T-cell (primary cell): ENCODE measurements at regions not wholly inside any gene's neighbourhood (a gene's known extent, or its start where the extent isn't known, plus 50 kb on each side); places are given as distances from the start of the nearest gene placed in this dataset.

Experiments
- ATAC-seq, 4 experiments: fragments of 200-7000 bp in 3 of 4; fragments of 150-1000 bp in 1 of 4; cut with Tn5 transposase; replicated peaks in 1 of 4; 1 replicate in 3 of 4; 2 replicates in 1 of 4; pipeline ENCODE4 v1.10.0; 2021; ENCODE audit warnings: moderate library complexity in 3 of 4, mild to moderate bottlenecking in 2 of 4, moderate number of reproducible peaks in 1 of 4
- CTCF ChIA-PET, 2 donors: fragments of 300-600 bp; sonication (Branson Sonifier 250); formaldehyde crosslinking; loops; one replicate each; lab custom pipeline; 2022; ENCODE audit warnings: antibody characterized with exemption in 2 of 2; lab: Charles Lee
- POLR2A ChIA-PET, 2 donors: fragments of 300-600 bp; sonication (Branson Sonifier 250); formaldehyde crosslinking; loops; one replicate each; lab custom pipeline; 2022; ENCODE audit warnings: antibody characterized with exemption in 2 of 2; lab: Charles Lee
- DNase-seq, 35 experiments: peaks; one replicate each; pipeline versions ENCODE4 v3.0.0 to v3.0.0-alpha.2; 2013 to 2023
- H3K27ac ChIP-seq: one replicate; pipeline ENCODE4 v1.5.1; 2013; ENCODE audit warnings: low read length
- H3K27me3 ChIP-seq, 2 experiments: replicated peaks in 1 of 2; 1 replicate in 1 of 2; 2 replicates in 1 of 2; pipeline versions ENCODE4 v1.6.1 to v1.7.0; 2013; ENCODE audit warnings: low read length in 1 of 2, mixed read lengths in 1 of 2; ENCODE audit not compliant: control insufficient read depth in 2 of 2, insufficient read depth in 2 of 2; ENCODE audit errors: extremely low read depth in 1 of 2
- H3K36me3 ChIP-seq, 2 donors: 1 replicate in 1 of 2; 2 replicates in 1 of 2; pipeline versions ENCODE4 v1.6.1 to v1.7.0; 2013; ENCODE audit warnings: low read length in 1 of 2; ENCODE audit not compliant: control insufficient read depth in 2 of 2, insufficient read depth in 1 of 2; ENCODE audit errors: extremely low read depth in 1 of 2
- H3K4me1 ChIP-seq, 2 experiments: 1 replicate in 1 of 2; 2 replicates in 1 of 2; pipeline versions ENCODE4 v1.6.1 to v1.7.0; 2013; ENCODE audit warnings: low read length in 2 of 2, mixed read lengths in 1 of 2; ENCODE audit not compliant: insufficient read depth in 2 of 2, control insufficient read depth in 1 of 2; ENCODE audit errors: extremely low read depth in 1 of 2
- H3K4me3 ChIP-seq, 2 donors: 1 replicate in 1 of 2; 2 replicates in 1 of 2; pipeline versions ENCODE4 v1.5.1 to v1.7.0; 2013; ENCODE audit warnings: mild to moderate bottlenecking in 2 of 2, low read length in 1 of 2, moderate library complexity in 1 of 2; ENCODE audit not compliant: control insufficient read depth in 1 of 2; ENCODE audit errors: extremely low read depth in 1 of 2
- H3K9me3 ChIP-seq: 2 replicates; pipeline ENCODE4 v1.7.0; 2013
- H3K27ac Mint-ChIP-seq, 2 donors: one replicate each; pipeline ENCODE4 v1.8.0; 2020 to 2021; ENCODE audit warnings: mild to moderate bottlenecking in 2 of 2, mixed read lengths in 2 of 2
- H3K27me3 Mint-ChIP-seq, 2 donors: one replicate each; pipeline ENCODE4 v1.8.0; 2021 to 2022; ENCODE audit warnings: mixed read lengths in 2 of 2
- H3K36me3 Mint-ChIP-seq: one replicate; pipeline ENCODE4 v1.8.0; 2021; ENCODE audit warnings: mixed read lengths
- H3K4me1 Mint-ChIP-seq, 3 donors: one replicate each; pipeline ENCODE4 v1.8.0; 2020 to 2022; ENCODE audit warnings: mixed read lengths in 3 of 3, mild to moderate bottlenecking in 1 of 3
- H3K4me3 Mint-ChIP-seq, 3 donors: one replicate each; pipeline ENCODE4 v1.8.0; 2020 to 2022; ENCODE audit warnings: mild to moderate bottlenecking in 3 of 3, mixed read lengths in 3 of 3, moderate library complexity in 3 of 3
- H3K9me3 Mint-ChIP-seq, 3 donors: one replicate each; pipeline ENCODE4 v1.8.0; 2020 to 2022; ENCODE audit warnings: mixed read lengths in 3 of 3
- WGBS: methylation state at CpG from one replicate; pipeline ENCODE4 v1.1.5; 2013; ENCODE audit warnings: missing lambda C conversion rate; ENCODE audit not compliant: insufficient coverage; 5-methylcytosine and 5-hydroxymethylcytosine counted together

GRCh38 chr12:17358835-17359234 is 731.2 kb downstream of the RERGL start:
- Mint-ChIP-seq H3K27ac (no peak overlapping the region), H3K4me3 (no peak overlapping the region), H3K36me3 (no peaks in the 10 kb centered on the region), H3K4me1 (no peaks in the 10 kb centered on the region), H3K27me3 (no peaks in the 10 kb centered on the region), H3K9me3 (peaks cover 4 to 12% (median 11%) of the 10 kb centered on the region in 3 donors)
- no peak overlapping the region for H3K4me3 ChIP-seq
- ATAC-seq, result no peak
- H3K4me1 ChIP-seq, result no peaks in the 10 kb centered on the region
- no CpG with 5 or more reads among the region's 3 CpGs for WGBS
- no peaks in the 10 kb centered on the region for H3K36me3 ChIP-seq
- DNase-seq, result no peak
- ChIA-PET CTCF (no interaction called here), POLR2A (no interaction called here)
- no peaks in the 10 kb centered on the region for H3K27me3 ChIP-seq
- H3K27ac ChIP-seq, result no peak overlapping the region
- H3K9me3 ChIP-seq, result no peaks in the 10 kb centered on the region

DNA sequence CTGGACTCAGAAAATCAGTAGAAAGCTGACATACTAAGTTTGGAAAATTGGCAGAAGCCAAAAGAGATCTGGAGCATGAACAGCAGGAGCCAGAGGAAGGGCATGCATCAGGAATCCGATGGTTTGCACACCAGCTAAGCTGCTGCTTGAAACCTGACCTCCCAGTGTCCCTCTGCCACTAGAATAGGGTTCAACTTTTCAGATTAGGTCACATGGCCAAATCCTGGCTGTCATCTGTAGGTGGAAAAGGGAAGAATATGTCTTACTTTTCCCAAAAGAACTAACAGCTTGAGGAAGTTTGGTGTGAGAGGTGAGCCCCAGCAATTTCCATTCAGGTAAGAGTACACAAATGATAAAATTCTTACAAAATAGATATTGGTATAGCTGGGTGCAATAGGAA is 732.6 kb downstream of the RERGL start:
- Mint-ChIP-seq H3K4me3 (no peak overlapping the region), H3K27ac (no peak overlapping the region), H3K9me3 (peaks cover 4 to 11% (median 11%) of the 10 kb centered on the region in 3 donors), H3K4me1 (no peaks in the 10 kb centered on the region), H3K36me3 (no peaks in the 10 kb centered on the region), H3K27me3 (no peaks in the 10 kb centered on the region)
- Histone ChIP-seq H3K27ac (no peak overlapping the region), H3K27me3 (no peaks in the 10 kb centered on the region), H3K36me3 (no peaks in the 10 kb centered on the region), H3K4me1 (no peaks in the 10 kb centered on the region), H3K9me3 (no peaks in the 10 kb centered on the region), H3K4me3 (no peak overlapping the region)
- ATAC-seq, result no peak
- POLR2A ChIA-PET, result no interaction called here
- WGBS, result no CpG with 5 or more reads among the region's 1 CpG
- no peak for DNase-seq
- CTCF ChIA-PET, result no interaction called here

DNA sequence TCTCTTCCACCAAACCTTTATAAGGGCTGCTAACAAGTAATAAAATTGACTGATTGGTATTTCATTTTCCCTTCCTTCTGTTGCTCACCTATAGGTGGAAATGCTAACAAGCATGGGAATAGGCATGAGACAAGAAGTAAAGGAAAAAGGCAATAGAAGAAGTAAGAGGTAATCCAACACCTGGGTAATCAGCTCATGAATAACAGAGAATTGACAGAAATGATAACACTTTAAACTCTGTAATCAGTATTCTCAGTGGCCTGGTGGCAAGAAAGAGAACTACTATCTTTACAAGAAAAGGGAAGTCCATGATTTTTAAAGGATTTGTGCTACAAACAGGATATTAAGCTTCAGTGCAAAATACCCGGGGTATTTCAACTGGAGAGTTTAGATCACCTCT is 737.8 kb downstream of the RERGL start:
- WGBS, result no CpG with 5 or more reads among the region's 1 CpG
- POLR2A ChIA-PET, result no interaction called here
- ATAC-seq (no peak), DNase-seq (no peak)
- Mint-ChIP-seq H3K27ac (no peak overlapping the region), H3K4me3 (no peak overlapping the region), H3K9me3 (peaks cover 3 to 16% (median 13%) of the 10 kb centered on the region in 3 donors), H3K36me3 (no peaks in the 10 kb centered on the region), H3K27me3 (no peaks in the 10 kb centered on the region), H3K4me1 (no peaks in the 10 kb centered on the region)
- Histone ChIP-seq H3K27me3 (no peaks in the 10 kb centered on the region), H3K9me3 (peaks cover 2% of the 10 kb centered on the region), H3K27ac (no peak overlapping the region), H3K36me3 (no peaks in the 10 kb centered on the region), H3K4me3 (no peak overlapping the region), H3K4me1 (no peaks in the 10 kb centered on the region)
- CTCF ChIA-PET, result no interaction called here

DNA sequence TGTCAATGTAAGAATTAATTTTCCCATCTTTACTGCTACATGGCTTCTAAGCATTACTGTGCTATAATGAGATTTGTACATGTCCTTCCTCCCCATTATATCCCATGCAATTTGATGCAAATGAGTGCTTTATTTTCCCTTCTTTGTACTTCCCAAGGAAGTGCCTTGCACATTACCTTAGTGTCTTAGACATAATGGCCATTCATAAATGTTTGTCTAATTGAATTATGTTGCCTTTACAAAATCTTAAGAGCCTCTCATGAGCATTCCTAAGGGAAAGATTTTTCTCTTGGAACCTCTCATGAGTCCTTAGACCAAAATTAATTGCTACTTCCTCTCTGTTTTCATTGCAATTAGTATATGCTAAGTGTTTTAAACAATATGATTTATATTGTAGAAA is 741.7 kb downstream of the RERGL start:
- POLR2A ChIA-PET, result no interaction called here
- Mint-ChIP-seq H3K36me3 (no peaks in the 10 kb centered on the region), H3K9me3 (peaks cover 8 to 25% (median 18%) of the 10 kb centered on the region in 3 donors), H3K4me3 (no peak overlapping the region), H3K27ac (no peak overlapping the region), H3K4me1 (no peaks in the 10 kb centered on the region), H3K27me3 (no peaks in the 10 kb centered on the region)
- CTCF ChIA-PET, result no interaction called here
- H3K36me3 ChIP-seq, result no peaks in the 10 kb centered on the region
- ATAC-seq (no peak), DNase-seq (no peak)
- no peaks in the 10 kb centered on the region for H3K4me1 ChIP-seq
- no peaks in the 10 kb centered on the region for H3K27me3 ChIP-seq
- peaks cover 2% of the 10 kb centered on the region for H3K9me3 ChIP-seq
- no peak overlapping the region for H3K27ac ChIP-seq
- H3K4me3 ChIP-seq, result no peak overlapping the region

DNA sequence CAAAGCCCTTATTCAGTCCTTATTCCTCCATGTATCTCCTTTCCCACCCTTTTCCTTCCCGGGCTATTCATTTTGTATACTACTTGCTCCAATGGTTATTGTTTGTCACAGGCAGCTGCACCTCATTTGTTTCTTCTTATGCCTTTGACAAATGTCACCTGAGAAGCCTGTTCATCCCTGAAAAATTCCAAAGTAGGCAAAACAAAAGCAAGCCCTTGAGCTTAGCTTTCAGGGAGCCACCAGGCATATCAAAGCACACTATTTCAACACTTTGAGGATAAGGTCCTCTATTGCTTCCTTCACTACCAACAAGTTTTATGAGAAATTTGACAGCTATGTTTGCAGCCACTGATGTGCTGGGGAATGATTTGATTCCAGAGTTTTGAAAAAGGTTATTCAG is 738.7 kb upstream of the LMO3 start:
- no peaks in the 10 kb centered on the region for H3K27me3 Mint-ChIP-seq
- H3K4me1 Mint-ChIP-seq, result no peaks in the 10 kb centered on the region
- no peaks in the 10 kb centered on the region for H3K27me3 ChIP-seq
- no peak overlapping the region for H3K4me3 Mint-ChIP-seq
- 83% methylated on average over 1 of the region's 1 CpG for WGBS
- H3K4me1 ChIP-seq, result no peaks in the 10 kb centered on the region
- no peaks in the 10 kb centered on the region for H3K9me3 ChIP-seq
- DNase-seq, result no peak
- no peak overlapping the region for H3K4me3 ChIP-seq
- no peaks in the 10 kb centered on the region for H3K36me3 Mint-ChIP-seq
- POLR2A ChIA-PET, result interaction anchor here in 1 of 2 donors (0.5 kb wide), 1 partner anchor 1229 kb away, joined by 4 read pairs; no protein-coding TSS in a partner anchor
- CTCF ChIA-PET, result no interaction called here
- peaks cover 17 to 33% (median 17%) of the 10 kb centered on the region in 3 donors for H3K9me3 Mint-ChIP-seq
- no peak overlapping the region for H3K27ac ChIP-seq
- no peaks in the 10 kb centered on the region for H3K36me3 ChIP-seq
- no peak overlapping the region for H3K27ac Mint-ChIP-seq
- ATAC-seq, result no peak

- H3K27ac ChIP-seq, result no peak overlapping the region
- no peaks in the 10 kb centered on the region for H3K4me1 ChIP-seq
- no peaks in the 10 kb centered on the region for H3K4me1 Mint-ChIP-seq
- H3K4me3 ChIP-seq, result no peak overlapping the region
- H3K9me3 Mint-ChIP-seq, result peaks cover 11 to 33% (median 16%) of the 10 kb centered on the region in 3 donors
- H3K36me3 ChIP-seq, result no peaks in the 10 kb centered on the region
- H3K36me3 Mint-ChIP-seq, result no peaks in the 10 kb centered on the region
- no peaks in the 10 kb centered on the region for H3K9me3 ChIP-seq
- no peak for ATAC-seq
- CTCF ChIA-PET, result no interaction called here
- H3K27me3 ChIP-seq, result no peaks in the 10 kb centered on the region
- H3K27ac Mint-ChIP-seq, result no peak overlapping the region
- WGBS, result 0% methylated on average over 1 of the region's 1 CpG
- POLR2A ChIA-PET, result no interaction called here
- no peak for DNase-seq
- H3K4me3 Mint-ChIP-seq, result no peak overlapping the region
- H3K27me3 Mint-ChIP-seq, result no peaks in the 10 kb centered on the region
Observed at GRCh38 chr12:17342381-17342961, 736.5 kb upstream of the LMO3 start.

DNA sequence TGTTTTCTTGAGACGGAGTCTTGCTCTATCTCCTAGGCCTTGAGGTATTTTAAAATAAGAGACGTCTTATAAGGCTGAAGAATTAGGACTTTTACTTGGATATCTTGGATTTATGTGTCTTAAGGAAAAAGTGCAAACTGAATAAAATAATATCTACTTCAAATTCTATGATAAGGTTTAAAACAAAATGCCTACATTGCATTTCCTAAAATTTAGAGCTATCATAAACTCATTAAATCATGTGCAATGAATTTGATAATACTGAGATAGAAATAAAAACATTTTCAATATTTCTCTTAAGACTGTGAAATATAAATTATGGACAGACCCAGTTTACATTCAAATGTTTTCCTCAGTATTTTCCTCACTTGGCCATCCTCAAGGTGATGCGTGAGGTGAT is 729.5 kb upstream of the LMO3 start:
- Mint-ChIP-seq H3K36me3 (no peaks in the 10 kb centered on the region), H3K27me3 (no peaks in the 10 kb centered on the region), H3K27ac (no peak overlapping the region), H3K4me1 (no peaks in the 10 kb centered on the region), H3K9me3 (peaks cover 11 to 24% (median 14%) of the 10 kb centered on the region in 3 donors), H3K4me3 (no peak overlapping the region)
- Histone ChIP-seq H3K4me1 (no peaks in the 10 kb centered on the region), H3K36me3 (no peaks in the 10 kb centered on the region), H3K4me3 (no peak overlapping the region), H3K27ac (no peak overlapping the region), H3K9me3 (no peaks in the 10 kb centered on the region), H3K27me3 (no peaks in the 10 kb centered on the region)
- WGBS, result 100% methylated on average over 1 of the region's 3 CpGs
- no peak for ATAC-seq
- CTCF ChIA-PET, result no interaction called here
- POLR2A ChIA-PET, result no interaction called here
- DNase-seq, result no peak
